GM23248 (cell line): ENCODE measurements at regions not wholly inside any gene's neighbourhood (a gene's known extent, or its start where the extent isn't known, plus 50 kb on each side); places are given as distances from the start of the nearest gene placed in this dataset.

ENCODE experiments used
- EZH2 ChIP-seq: fragments of 200-600 bp; sonication (generic); IDR thresholded peaks from 2 replicates; pipeline ENCODE4 v1.6.1; 2018; ENCODE audit warnings: antibody characterized with exemption, mild to moderate bottlenecking; ENCODE audit not compliant: insufficient read depth, poor library complexity, severe bottlenecking
- EZH2phosphoT487 ChIP-seq: fragments of 200-600 bp; sonication (generic); IDR thresholded peaks from 2 replicates; pipeline ENCODE4 v1.6.1; 2018; ENCODE audit warnings: antibody characterized with exemption, moderate library complexity, mild to moderate bottlenecking, low read depth; ENCODE audit not compliant: insufficient read depth

DNA sequence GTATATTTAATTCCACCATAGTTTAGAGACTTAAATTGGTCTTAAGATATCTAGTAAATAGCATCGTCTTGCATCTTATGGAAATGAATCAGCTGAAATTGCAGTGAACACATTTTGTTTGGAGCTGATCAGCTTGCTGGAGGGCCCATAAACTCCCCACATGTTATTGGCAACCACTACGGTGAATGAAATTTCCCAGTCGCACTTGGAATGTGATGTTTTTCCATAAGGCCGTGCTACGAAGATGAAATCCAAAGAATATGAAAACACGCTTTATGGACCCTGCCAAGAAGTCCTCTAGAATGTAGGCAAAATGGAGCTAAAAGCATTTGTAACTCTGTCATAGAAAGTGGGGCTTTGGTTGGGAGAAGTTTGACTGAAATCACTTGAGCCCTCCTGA is 572.1 kb downstream of the ACTL7B start:
- TF ChIP-seq EZH2 (no peak), EZH2phosphoT487 (no peak)
